HepG2 (cell line): ENCODE measurements at regions not wholly inside any gene's neighbourhood (a gene's known extent, or its start where the extent isn't known, plus 50 kb on each side); places are given as distances from the start of the nearest gene placed in this dataset.

Experiments
- ATAC-seq: fragments of 200-7000 bp; cut with Tn5 transposase; 3 replicates; pipeline ENCODE4 v1.9.1; 2020; ENCODE audit warnings: mild to moderate bottlenecking, moderate library complexity
- BruUV-seq: library from RNA; stranded (reverse); fragments of 400-500 nt; replicated peaks from 2 replicates; lab custom pipeline; 2021; lab: Mats Ljungman, UMichigan
- CTCF ChIA-PET: fragments of 300-600 bp; formaldehyde crosslinking; extraction: SDS; loops from one replicate; lab custom pipeline; 2021; ENCODE audit warnings: low total read pairs, inconsistent platforms, low intra/inter-chr PET ratio; lab: Yijun Ruan, JAX
- POLR2A ChIA-PET: fragments of 350-600 bp; sonication (Branson Sonifier 250); formaldehyde crosslinking; loops from one replicate; lab custom pipeline; 2020; ENCODE audit warnings: antibody characterized with exemption, inconsistent platforms; lab: Yijun Ruan, JAX
- DNase-seq: peaks from one replicate; pipeline ENCODE4 v3.0.0-alpha.2; 2015; ENCODE audit warnings: low spot score
- FAIRE-seq: peaks from 3 replicates; lab custom pipeline; 2011; peaks lifted over from hg19 to GRCh38; lab: Jason Lieb, UNC
- H2AFZ ChIP-seq: one replicate; pipeline ENCODE4 v1.6.1; 2011; ENCODE audit warnings: low read length, inconsistent platforms
- H3K27ac ChIP-seq: fragments of 300-600 bp; 3 replicates; pipeline ENCODE4 v1.8.0; 2011; ENCODE audit warnings: mixed run types, mild to moderate bottlenecking, mixed read lengths, low read length, inconsistent platforms; ENCODE audit not compliant: insufficient read depth; ENCODE audit errors: extremely low read length
- H3K27me3 ChIP-seq, 2 experiments: fragments of 200-600 bp in 1 of 2; 2 replicates in 1 of 2; 3 replicates in 1 of 2; pipeline versions ENCODE4 v1.6.0 to v1.8.0; 2011; ENCODE audit warnings: low read length in 2 of 2, mild to moderate bottlenecking in 2 of 2, moderate library complexity in 2 of 2, inconsistent platforms in 1 of 2; ENCODE audit not compliant: insufficient read depth in 2 of 2, control insufficient read depth in 1 of 2
- H3K36me3 ChIP-seq, 2 experiments: fragments of 200-600 bp in 1 of 2; replicated peaks in 1 of 2; 2 replicates in 1 of 2; 3 replicates in 1 of 2; pipeline versions ENCODE4 v1.5.1 to v1.8.0; 2011; ENCODE audit warnings: low read length in 2 of 2, inconsistent platforms in 1 of 2; ENCODE audit not compliant: insufficient read depth in 2 of 2, control insufficient read depth in 1 of 2
- H3K4me1 ChIP-seq: 2 replicates; pipeline ENCODE4 v1.5.1; 2012; ENCODE audit warnings: low read length, inconsistent platforms; ENCODE audit not compliant: insufficient read depth
- H3K4me2 ChIP-seq: 2 replicates; pipeline ENCODE4 v1.6.0; 2011; ENCODE audit warnings: low read depth, low read length, inconsistent platforms
- H3K4me3 ChIP-seq, 3 experiments: fragments of 200-600 bp in 1 of 3; sonication (generic), shearing (Covaris generic) in 1 of 3; replicated peaks in 1 of 3; 2 replicates each; pipeline ENCODE4 v1.5.1; 2011 to 2016; ENCODE audit warnings: low read length in 3 of 3, inconsistent platforms in 2 of 3, low read depth in 2 of 3, mild to moderate bottlenecking in 2 of 3, control low read depth in 1 of 3, mixed read lengths in 1 of 3; ENCODE audit not compliant: insufficient read depth in 1 of 3
- H3K79me2 ChIP-seq: one replicate; pipeline ENCODE4 v1.6.1; 2011; ENCODE audit warnings: low read length, inconsistent platforms; ENCODE audit not compliant: insufficient read depth
- H3K9ac ChIP-seq: 2 replicates; pipeline ENCODE4 v1.6.0; 2011; ENCODE audit warnings: mild to moderate bottlenecking, low read depth, low read length, inconsistent platforms; ENCODE audit not compliant: insufficient read depth
- H3K9me3 ChIP-seq: 2 replicates; pipeline ENCODE4 v1.5.1; 2012; ENCODE audit warnings: mild to moderate bottlenecking, low read length
- H4K20me1 ChIP-seq: 2 replicates; pipeline ENCODE4 v1.6.0; 2011; ENCODE audit warnings: inconsistent platforms, mild to moderate bottlenecking, low read length, moderate library complexity; ENCODE audit not compliant: insufficient read depth
- FOXM1 ChIP-seq: sonication (generic); formaldehyde crosslinking; IDR thresholded peaks from 2 replicates; pipeline ENCODE4 v1.5.0; 2020; ENCODE audit warnings: missing genetic modification reagents
- MTA3 ChIP-seq: sonication (generic); formaldehyde crosslinking; IDR thresholded peaks from 2 replicates; pipeline ENCODE4 v1.4.0; 2020; ENCODE audit warnings: missing genetic modification reagents
- NCOA5 ChIP-seq: sonication (generic); formaldehyde crosslinking; IDR thresholded peaks from 2 replicates; pipeline ENCODE4 v1.4.0; 2020; ENCODE audit warnings: missing genetic modification reagents
- NONO ChIP-seq, 2 experiments: fragments of 450-650 bp in 1 of 2; sonication (generic) in 1 of 2; formaldehyde crosslinking in 1 of 2; IDR thresholded peaks in 1 of 2; conservative IDR thresholded peaks in 1 of 2; 2 replicates each; pipeline versions ENCODE4 v1.6.1 to v1.8.0; 2017 to 2022; ENCODE audit warnings: mild to moderate bottlenecking in 1 of 2, missing genetic modification reagents in 1 of 2, moderate library complexity in 1 of 2
- POLR2A ChIP-seq, 2 experiments: IDR thresholded peaks; 2 replicates each; pipeline ENCODE4 v1.6.1; 2011; ENCODE audit warnings: low read depth in 2 of 2, low read length in 2 of 2, mild to moderate bottlenecking in 1 of 2, moderate library complexity in 1 of 2; ENCODE audit not compliant: insufficient read depth in 1 of 2
- RAD21 ChIP-seq: fragments of 450-650 bp; formaldehyde crosslinking; IDR thresholded peaks from 2 replicates; pipeline ENCODE4 v1.5.0; 2020; ENCODE audit warnings: mild to moderate bottlenecking
- SKI ChIP-seq: fragments of 450-650 bp; IDR thresholded peaks from one replicate; pipeline ENCODE4 v1.6.1; 2018; ENCODE audit warnings: mild to moderate bottlenecking; ENCODE audit not compliant: partially characterized antibody
- SOX6 ChIP-seq, 2 experiments: fragments of 450-650 bp in 1 of 2; sonication (generic) in 1 of 2; formaldehyde crosslinking in 1 of 2; IDR thresholded peaks; 2 replicates each; pipeline versions ENCODE4 v1.4.0 to v1.6.1; 2017 to 2020; ENCODE audit warnings: antibody characterized with exemption in 1 of 2, mild to moderate bottlenecking in 1 of 2, missing genetic modification reagents in 1 of 2
- TARDBP ChIP-seq: sonication (generic); formaldehyde crosslinking; IDR thresholded peaks from 2 replicates; pipeline ENCODE4 v1.8.0; 2022; ENCODE audit warnings: mild to moderate bottlenecking, missing genetic modification reagents
- TBL1XR1 ChIP-seq: fragments of 150-350 bp; IDR thresholded peaks from 2 replicates; pipeline ENCODE4 v1.6.1; 2014; ENCODE audit warnings: borderline replicate concordance, low read length; ENCODE audit not compliant: partially characterized antibody
- THAP11 ChIP-seq: IDR thresholded peaks from 2 replicates; pipeline ENCODE4 v1.6.1; 2016; ENCODE audit warnings: missing biosample characterization, missing genetic modification reagents
- ZFP36L1 ChIP-seq: sonication (generic); formaldehyde crosslinking; IDR thresholded peaks from 2 replicates; pipeline ENCODE4 v1.8.0; 2022; ENCODE audit warnings: mild to moderate bottlenecking, missing genetic modification reagents, moderate library complexity
- ZNF441 ChIP-seq: sonication (generic); formaldehyde crosslinking; IDR thresholded peaks from 2 replicates; pipeline ENCODE4 v1.7.0; 2021; ENCODE audit warnings: missing genetic modification reagents, borderline replicate concordance
- ZNF510 ChIP-seq: sonication (generic); formaldehyde crosslinking; IDR thresholded peaks from 2 replicates; pipeline ENCODE4 v1.4.0; 2020; ENCODE audit warnings: low read depth, mild to moderate bottlenecking, missing genetic modification reagents
- ZNF569 ChIP-seq: sonication (generic); formaldehyde crosslinking; IDR thresholded peaks from 2 replicates; pipeline ENCODE4 v1.5.0; 2020; ENCODE audit warnings: mild to moderate bottlenecking, missing genetic modification reagents, moderate library complexity, borderline replicate concordance
- ZNF770 ChIP-seq: sonication (generic); formaldehyde crosslinking; IDR thresholded peaks from 2 replicates; pipeline ENCODE4 v1.5.0; 2020; ENCODE audit warnings: mild to moderate bottlenecking, missing genetic modification reagents
- ZNF782 ChIP-seq: sonication (generic); formaldehyde crosslinking; IDR thresholded peaks from 2 replicates; pipeline ENCODE4 v1.4.0; 2020; ENCODE audit warnings: missing genetic modification reagents, mild to moderate bottlenecking, borderline replicate concordance
- ZNF800 ChIP-seq: sonication (generic); formaldehyde crosslinking; IDR thresholded peaks from 2 replicates; pipeline ENCODE4 v1.4.0; 2020; ENCODE audit warnings: missing genetic modification reagents
- WGBS: methylation state at CpG from one replicate; pipeline ENCODE4 v1.1.6; 2017; ENCODE audit warnings: low lambda C conversion rate; 5-methylcytosine and 5-hydroxymethylcytosine counted together
- in situ Hi-C: cut with HindIII; loops from 2 replicates; pipeline ENCODE4 v1.10.0; 2017; ENCODE audit warnings: low pct_unique_long_range_greater_than_20kb; ENCODE audit not compliant: extremely low pct_ligation_motif_present
- intact Hi-C: fragments of 100-400 bp; cut with micrococcal nuclease; formaldehyde crosslinking; loops from one replicate; pipeline ENCODE4 v1.10.0; 2022; ENCODE audit not compliant: unreplicated experiment

GRCh38 chr3:146895026-146895749, 290.0 kb upstream of the PLSCR5 start:
- Histone ChIP-seq H3K4me3 (no peak overlapping the region), H2AFZ (no peak overlapping the region), H3K9ac (no peak overlapping the region), H4K20me1 (no peaks in the 10 kb centered on the region), H3K9me3 (no peaks in the 10 kb centered on the region), H3K79me2 (no peaks in the 10 kb centered on the region), H3K4me2 (no peak overlapping the region), H3K4me1 (no peaks in the 10 kb centered on the region), H3K27ac (no peak overlapping the region), H3K27me3 (no peaks in the 10 kb centered on the region; a peak in 1 of 5 replicates), H3K36me3 (no peaks in the 10 kb centered on the region)
- 13% methylated on average over 4 of the region's 4 CpGs for WGBS
- CTCF ChIA-PET = no interaction called here
- TF ChIP-seq SKI (no peak), ZNF770 (no peak), THAP11 (CRISPR knock-in tag) (no peak), MTA3 (CRISPR knock-in tag) (no peak), ZNF782 (CRISPR knock-in tag) (no peak), ZFP36L1 (CRISPR knock-in tag) (no peak), ZNF569 (CRISPR knock-in tag) (no peak), NCOA5 (CRISPR knock-in tag) (no peak), RAD21 (CRISPR knock-in tag) (no peak), ZNF800 (CRISPR knock-in tag) (no peak), ZNF510 (CRISPR knock-in tag) (no peak), SOX6 (IDR thresholded peaks at IDR 0.05) (no peak), SOX6 (CRISPR knock-in tag; IDR thresholded peaks at IDR 0.05) (no peak), TARDBP (no peak), TBL1XR1 (no peak), NONO (IDR thresholded peaks at IDR 0.05) (no peak), NONO (CRISPR knock-in tag; conservative IDR thresholded peaks at IDR 0.05) (no peak), ZNF441 (CRISPR knock-in tag) (no peak), POLR2A (IDR thresholded peaks at IDR 0.05; ENCODE audit: insufficient read depth in 1 of 2, low read depth in 2 of 2, low read length in 2 of 2) (no peak), FOXM1 (CRISPR knock-in tag) (no peak)
- intact Hi-C loops = no loop called here
- BruUV-seq = no TSS peak
- FAIRE-seq (no peak), ATAC-seq (no peak), DNase-seq (no peak)
- in situ Hi-C loops = no loop called here
- POLR2A ChIA-PET = no interaction called here
